ENCODE measurements at regions not wholly inside any gene's neighbourhood (a gene's known extent, or its start where the extent isn't known, plus 50 kb on each side); places are given as distances from the start of the nearest gene placed in this dataset.

- Histone ChIP-seq H3K4me1 (no peaks in the 10 kb centered on the region), H3K4me3 (no peak overlapping the region), H3K36me3 (no peaks in the 10 kb centered on the region), H3K27ac (no peak overlapping the region), H3K9me3 (no peaks in the 10 kb centered on the region), H3K27me3 (no peaks in the 10 kb centered on the region)
- 92% methylated on average over 7 of the region's 8 CpGs for WGBS
- TF ChIP-seq CTCF (IDR thresholded peaks at IDR 0.05) (no peak), POLR2AphosphoS5 (IDR thresholded peaks at IDR 0.05) (no peak), EP300 (IDR thresholded peaks at IDR 0.05) (no peak), POLR2A (IDR thresholded peaks at IDR 0.05) (no peak)
- no peak for DNase-seq (ENCODE audit: low spot score in 2 of 2)
These were observed 138.1 kb upstream of the CHST15 start for GRCh38 chr10:124231168-124232155.

GRCh38 chr10:124230635-124231167, 137.3 kb upstream of the CHST15 start:
- Histone ChIP-seq H3K36me3 (no peaks in the 10 kb centered on the region), H3K27ac (no peak overlapping the region), H3K4me1 (no peaks in the 10 kb centered on the region), H3K27me3 (no peaks in the 10 kb centered on the region), H3K4me3 (no peak overlapping the region), H3K9me3 (no peaks in the 10 kb centered on the region)
- no peak for DNase-seq (ENCODE audit: low spot score in 2 of 2)
- TF ChIP-seq CTCF (IDR thresholded peaks at IDR 0.05): no peak
- no peak for TF ChIP-seq EP300 (IDR thresholded peaks at IDR 0.05)
- no peak for TF ChIP-seq POLR2A (IDR thresholded peaks at IDR 0.05)
- no peak for TF ChIP-seq POLR2AphosphoS5 (IDR thresholded peaks at IDR 0.05)
- 93% methylated on average over 11 of the region's 11 CpGs for WGBS

GRCh38 chr10:124229989-124230634, 136.7 kb upstream of the CHST15 start:
- Histone ChIP-seq H3K4me3 (no peak overlapping the region), H3K27me3 (no peaks in the 10 kb centered on the region), H3K36me3 (no peaks in the 10 kb centered on the region), H3K9me3 (no peaks in the 10 kb centered on the region), H3K27ac (no peak overlapping the region), H3K4me1 (no peaks in the 10 kb centered on the region)
- DNase-seq (ENCODE audit: low spot score in 2 of 2): no peak
- 87% methylated on average over 15 of the region's 15 CpGs for WGBS
- TF ChIP-seq CTCF (IDR thresholded peaks at IDR 0.05) (no peak), POLR2A (IDR thresholded peaks at IDR 0.05) (no peak)

- no peak for DNase-seq (ENCODE audit: low spot score in 2 of 2)
- Histone ChIP-seq H3K4me3 (no peak overlapping the region), H3K4me1 (no peaks in the 10 kb centered on the region), H3K27me3 (no peaks in the 10 kb centered on the region), H3K27ac (no peak overlapping the region), H3K9me3 (no peaks in the 10 kb centered on the region), H3K36me3 (no peaks in the 10 kb centered on the region)
- TF ChIP-seq EP300 (IDR thresholded peaks at IDR 0.05): no peak
- 88% methylated on average over 19 of the region's 19 CpGs for WGBS
These were observed 136.0 kb upstream of the CHST15 start for GRCh38 chr10:124229201-124229988.

- TF ChIP-seq POLR2A (IDR thresholded peaks at IDR 0.05): no peak
- TF ChIP-seq POLR2AphosphoS5 (IDR thresholded peaks at IDR 0.05): no peak
- no peak for TF ChIP-seq CTCF (IDR thresholded peaks at IDR 0.05)
- TF ChIP-seq EP300 (IDR thresholded peaks at IDR 0.05): no peak
- no peaks in the 10 kb centered on the region for H3K4me1 ChIP-seq
- WGBS: 85% methylated on average over 2 of the region's 2 CpGs
These were observed 135.1 kb upstream of the CHST15 start for GRCh38 chr10:124228471-124228870.

More at GRCh38 chr10:124228471-124228870, 135.1 kb upstream of the CHST15 start:
- no peaks in the 10 kb centered on the region for H3K9me3 ChIP-seq
- H3K27me3 ChIP-seq: no peaks in the 10 kb centered on the region
- DNase-seq (ENCODE audit: low spot score in 2 of 2): no peak
- H3K27ac ChIP-seq: no peak overlapping the region
- H3K36me3 ChIP-seq: no peaks in the 10 kb centered on the region
- H3K4me3 ChIP-seq: no peak overlapping the region

Measured in suprapubic skin (tissue), 4 donors.